Activated effector memory CD4-positive, alpha-beta T cell treated with Interleukin-2 at 50 U/mL for 16 hours (primary cell): ENCODE measurements at regions not wholly inside any gene's neighbourhood (a gene's known extent, or its start where the extent isn't known, plus 50 kb on each side); places are given as distances from the start of the nearest gene placed in this dataset.
"Not testable (repeated sequence)": the region's sequence is repeated elsewhere in the genome, so short reads cannot be mapped to it uniquely, and the experiment has no call there.

Experiments
- DNase-seq: peaks from one replicate; pipeline ENCODE4 v3.0.0-alpha.2; 2020

- DNase-seq: no peak
Measured at GRCh38 chr7:92910976-92911375, 74.6 kb upstream of the CDK6 start.

GRCh38 chr7:92909686-92910475 lies 73.5 kb upstream of the CDK6 start:
- no peak for DNase-seq

- DNase-seq: peak; percentile 72
Measured at GRCh38 chr7:92904244-92905131, 68.1 kb upstream of the CDK6 start.

GRCh38 chr7:92898798-92899197 lies 62.4 kb upstream of the CDK6 start:
- no peak for DNase-seq

GRCh38 chr7:92894857-92895256 lies 58.5 kb upstream of the CDK6 start:
- DNase-seq: not testable (repeated sequence)

GRCh38 chr7:92889081-92889480 lies 52.7 kb upstream of the CDK6 start:
- no peak for DNase-seq
